ENCODE measurements at regions not wholly inside any gene's neighbourhood (a gene's known extent, or its start where the extent isn't known, plus 50 kb on each side); places are given as distances from the start of the nearest gene placed in this dataset.

DNA sequence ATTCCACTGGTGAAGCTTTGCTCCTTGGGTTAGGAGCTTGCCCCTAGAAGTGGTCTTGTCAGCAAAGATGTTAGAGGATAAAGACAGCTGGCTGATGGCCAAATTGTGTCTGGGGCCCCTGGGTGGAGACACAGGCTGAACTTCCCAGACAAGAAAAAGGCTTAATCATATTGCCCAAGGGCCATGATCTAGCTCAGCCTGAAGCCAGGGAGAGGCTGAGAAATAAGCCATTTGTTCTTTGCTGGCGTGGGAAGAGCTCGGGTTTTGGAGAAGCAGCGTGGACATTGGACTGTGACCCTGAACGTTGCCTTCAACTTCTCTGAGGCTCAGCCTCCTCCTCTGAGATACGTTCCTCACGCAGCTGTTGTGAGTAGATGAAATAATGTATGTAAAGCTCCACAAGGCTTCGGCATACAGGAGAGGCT, 153.0 kb downstream of the ZFP36L2 start:
- H3K4me3 ChIP-seq = no peak overlapping the region
- TF ChIP-seq, protein P1, sequence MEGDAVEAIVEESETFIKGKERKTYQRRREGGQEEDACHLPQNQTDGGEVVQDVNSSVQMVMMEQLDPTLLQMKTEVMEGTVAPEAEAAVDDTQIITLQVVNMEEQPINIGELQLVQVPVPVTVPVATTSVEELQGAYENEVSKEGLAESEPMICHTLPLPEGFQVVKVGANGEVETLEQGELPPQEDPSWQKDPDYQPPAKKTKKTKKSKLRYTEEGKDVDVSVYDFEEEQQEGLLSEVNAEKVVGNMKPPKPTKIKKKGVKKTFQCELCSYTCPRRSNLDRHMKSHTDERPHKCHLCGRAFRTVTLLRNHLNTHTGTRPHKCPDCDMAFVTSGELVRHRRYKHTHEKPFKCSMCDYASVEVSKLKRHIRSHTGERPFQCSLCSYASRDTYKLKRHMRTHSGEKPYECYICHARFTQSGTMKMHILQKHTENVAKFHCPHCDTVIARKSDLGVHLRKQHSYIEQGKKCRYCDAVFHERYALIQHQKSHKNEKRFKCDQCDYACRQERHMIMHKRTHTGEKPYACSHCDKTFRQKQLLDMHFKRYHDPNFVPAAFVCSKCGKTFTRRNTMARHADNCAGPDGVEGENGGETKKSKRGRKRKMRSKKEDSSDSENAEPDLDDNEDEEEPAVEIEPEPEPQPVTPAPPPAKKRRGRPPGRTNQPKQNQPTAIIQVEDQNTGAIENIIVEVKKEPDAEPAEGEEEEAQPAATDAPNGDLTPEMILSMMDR (IDR thresholded peaks at IDR 0.05) = no peak
- H3K4me1 ChIP-seq = peaks cover 0 to 70% of the 10 kb centered on the region in 2 donors
- no peaks in the 10 kb centered on the region for H3K9me3 ChIP-seq
- H3K36me3 ChIP-seq = no peaks in the 10 kb centered on the region
- no peaks in the 10 kb centered on the region for H3K27me3 ChIP-seq
- H3K27ac ChIP-seq = peak overlapping the region; percentile 74 to 88
- peak; percentile 83 for DNase-seq (ENCODE audit: low spot score)

DNA sequence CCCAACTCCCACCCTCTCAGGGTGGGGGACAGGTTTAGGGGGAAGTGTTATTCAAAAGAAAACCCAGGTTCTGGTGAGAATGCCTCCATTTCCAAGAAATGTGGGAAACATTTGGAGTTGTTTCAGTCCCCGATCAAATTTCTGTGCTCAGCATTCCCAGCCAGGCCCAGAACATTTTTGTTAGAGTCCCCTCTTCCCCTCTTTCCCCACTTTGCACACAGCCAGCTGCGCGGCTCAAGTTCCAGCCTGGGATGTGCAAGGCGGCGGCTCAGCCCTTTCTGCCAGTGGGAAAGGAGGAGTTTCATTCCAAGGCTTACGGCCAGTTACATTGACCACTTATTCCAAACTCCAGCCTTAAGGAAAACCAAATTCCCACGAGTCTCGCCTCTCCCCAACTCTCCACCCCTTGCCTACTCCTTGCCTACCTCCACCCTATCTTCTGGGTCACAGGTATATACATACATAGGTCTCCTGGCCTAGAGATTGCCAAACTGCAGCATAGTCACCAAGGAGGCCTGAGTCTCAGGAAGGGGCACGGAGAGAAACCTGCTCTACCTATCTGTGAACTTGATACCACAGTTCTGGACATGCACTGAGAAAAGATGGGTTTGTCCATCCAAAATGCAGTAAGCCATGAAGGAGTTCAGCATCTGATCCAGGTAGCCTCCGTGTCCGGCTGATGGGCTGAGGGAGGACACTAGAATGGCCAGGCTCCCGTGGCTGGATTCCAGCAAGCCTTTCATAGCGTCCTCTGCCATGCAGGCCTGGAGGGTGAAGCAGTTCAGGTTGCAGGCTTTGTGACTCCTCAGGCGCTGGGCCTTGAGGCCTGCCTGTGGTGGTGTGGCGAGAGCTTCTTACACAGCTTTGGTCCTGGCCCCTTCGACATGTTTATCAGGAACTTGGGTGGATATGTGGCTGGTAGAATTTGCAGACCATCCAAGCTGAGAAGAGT, 154.5 kb downstream of the ZFP36L2 start:
- DNase-seq (ENCODE audit: low spot score) = no peak
- Histone ChIP-seq H3K27ac (peak overlapping the region; percentile 60 to 75), H3K9me3 (no peaks in the 10 kb centered on the region), H3K4me3 (no peak overlapping the region), H3K27me3 (no peaks in the 10 kb centered on the region), H3K4me1 (peaks cover 0 to 70% of the 10 kb centered on the region in 2 donors), H3K36me3 (no peaks in the 10 kb centered on the region)
- TF ChIP-seq, protein P1 (IDR thresholded peaks at IDR 0.05) = no peak

DNA sequence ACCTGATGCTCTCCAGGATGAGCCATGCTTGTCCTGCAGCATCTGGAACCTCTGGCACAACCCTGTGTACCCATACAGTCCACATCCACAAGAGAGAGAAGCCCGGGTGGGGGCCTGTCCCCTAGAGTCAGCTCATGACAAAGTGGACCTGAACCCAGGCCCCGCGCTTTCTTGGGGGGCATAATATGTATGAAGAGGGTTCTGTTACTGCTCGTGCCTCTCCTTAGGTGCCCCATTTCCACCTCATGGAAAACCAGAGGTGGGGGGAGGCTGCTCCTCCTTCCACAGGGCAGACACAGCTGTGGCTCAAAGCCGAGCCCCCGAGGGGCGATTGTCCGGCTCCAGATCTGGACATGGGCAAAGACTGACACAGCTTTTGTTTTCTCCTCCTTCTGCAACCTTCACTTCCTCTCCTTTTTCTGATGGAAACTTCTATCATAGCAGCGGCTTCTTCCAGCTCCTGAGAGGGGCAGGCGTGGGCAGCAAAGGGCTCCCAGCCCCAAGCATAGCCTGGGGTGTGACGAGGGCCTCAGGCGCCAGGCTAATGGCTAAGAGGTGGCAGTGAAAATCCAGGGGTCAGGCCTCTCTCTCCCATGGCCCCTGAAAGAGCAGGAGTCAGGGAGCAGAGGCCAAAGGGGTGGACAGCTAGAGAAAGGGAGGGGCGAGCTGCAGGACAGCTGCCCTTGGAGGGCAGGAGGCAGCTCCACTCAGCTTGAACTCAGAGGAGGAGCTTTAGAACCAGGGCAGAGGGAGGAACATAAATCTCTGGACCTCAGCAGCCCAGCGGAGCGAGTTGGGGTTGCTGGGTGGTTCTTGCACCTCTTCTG, 155.5 kb downstream of the ZFP36L2 start:
- Histone ChIP-seq H3K36me3 (no peaks in the 10 kb centered on the region), H3K27ac (peak overlapping the region; percentile 60 to 75), H3K4me1 (peaks cover 0 to 65% of the 10 kb centered on the region in 2 donors), H3K9me3 (no peaks in the 10 kb centered on the region), H3K4me3 (no peak overlapping the region), H3K27me3 (no peaks in the 10 kb centered on the region)
- no peak for DNase-seq (ENCODE audit: low spot score)
- TF ChIP-seq, protein P1 (IDR thresholded peaks at IDR 0.05) = no peak

DNA sequence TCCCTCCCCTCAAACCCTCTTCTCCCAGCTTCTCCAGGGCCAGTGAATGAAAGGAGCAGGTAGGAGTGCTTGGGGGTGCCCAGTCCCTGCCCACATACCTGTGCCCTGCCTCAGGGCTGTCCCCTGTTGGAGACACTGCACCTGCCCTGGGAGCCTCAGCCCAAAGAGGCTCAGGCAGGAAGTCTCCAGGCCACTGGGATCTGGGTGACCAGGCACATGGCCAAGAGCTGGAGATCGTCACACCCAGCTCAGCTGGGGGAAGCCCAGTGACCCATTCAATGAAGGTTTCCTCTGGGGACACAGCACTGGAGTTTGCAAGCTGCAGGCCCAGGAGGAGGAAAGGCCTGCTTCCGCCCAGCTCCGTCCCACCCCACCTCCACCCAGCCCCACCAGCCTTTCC, 156.4 kb downstream of the ZFP36L2 start:
- Histone ChIP-seq H3K4me1 (peaks cover 0 to 56% of the 10 kb centered on the region in 2 donors), H3K36me3 (no peaks in the 10 kb centered on the region), H3K9me3 (no peaks in the 10 kb centered on the region), H3K27ac (peak overlapping the region; percentile 60 to 75), H3K27me3 (no peaks in the 10 kb centered on the region), H3K4me3 (no peak overlapping the region)
- TF ChIP-seq, protein P1 (IDR thresholded peaks at IDR 0.05) = no peak
- DNase-seq (ENCODE audit: low spot score) = no peak

DNA sequence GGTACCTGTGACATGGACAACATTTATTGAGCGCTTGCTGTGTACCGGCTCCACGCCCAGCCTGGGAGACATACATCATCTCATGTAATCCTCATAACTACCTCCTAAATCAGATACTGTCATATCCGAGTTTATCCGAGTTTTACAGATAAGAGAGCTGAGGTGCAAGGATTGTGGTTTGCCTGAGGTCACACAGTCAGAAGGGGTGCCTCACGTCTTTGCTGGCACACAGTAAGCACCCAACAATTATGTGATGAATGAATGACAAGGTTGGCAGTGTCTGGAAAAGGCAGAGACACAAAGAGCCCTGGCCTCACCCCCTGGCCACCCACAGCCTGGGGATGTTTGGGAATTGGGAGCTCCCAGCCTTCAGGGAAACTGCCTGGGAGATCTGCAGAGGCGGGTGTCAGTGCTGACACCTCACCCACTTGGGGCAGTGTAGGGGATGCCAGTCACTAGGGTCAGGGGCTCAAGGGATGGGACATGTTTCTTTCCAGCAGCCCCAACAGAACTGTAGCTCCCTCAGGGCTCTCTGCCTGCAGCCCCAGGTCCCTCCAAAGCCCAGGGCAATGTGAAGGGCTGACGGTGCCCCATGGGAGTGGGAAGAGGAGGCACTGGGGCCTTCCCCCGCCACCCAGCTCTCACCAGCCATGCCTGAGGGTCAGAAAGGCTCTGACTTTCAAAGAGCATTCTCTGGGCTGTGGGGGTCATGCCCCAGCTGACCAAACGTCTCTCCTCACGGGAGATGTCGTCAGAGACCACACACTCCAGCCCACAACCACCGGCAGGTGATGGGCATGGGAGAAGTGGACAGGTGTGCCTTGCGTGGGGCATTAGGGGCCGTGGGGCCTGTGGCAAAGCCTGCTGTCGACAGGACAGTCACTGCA, 157.5 kb downstream of the ZFP36L2 start:
- H3K27ac ChIP-seq = no peak overlapping the region
- H3K9me3 ChIP-seq = no peaks in the 10 kb centered on the region
- H3K4me3 ChIP-seq = no peak overlapping the region
- H3K27me3 ChIP-seq = no peaks in the 10 kb centered on the region
- H3K4me1 ChIP-seq = peaks cover 0 to 45% of the 10 kb centered on the region in 2 donors
- no peak for DNase-seq (ENCODE audit: low spot score)
- TF ChIP-seq, protein P1 (IDR thresholded peaks at IDR 0.05) = no peak
- no peaks in the 10 kb centered on the region for H3K36me3 ChIP-seq
